K562 (cell line): ENCODE measurements at regions not wholly inside any gene's neighbourhood (a gene's known extent, or its start where the extent isn't known, plus 50 kb on each side); places are given as distances from the start of the nearest gene placed in this dataset.

ENCODE experiments used
- ATAC-seq: fragments of 200-7000 bp; cut with Tn5 transposase; 3 replicates; pipeline ENCODE4 v1.9.1; 2020; ENCODE audit warnings: moderate library complexity
- BruUV-seq: library from RNA; stranded (reverse); fragments of 400-500 nt; replicated peaks from 2 replicates; lab custom pipeline; 2021; lab: Mats Ljungman, UMichigan
- CTCF ChIA-PET: fragments of 300-600 bp; formaldehyde crosslinking; extraction: SDS; loops from one replicate; lab custom pipeline; 2021; ENCODE audit warnings: low intra/inter-chr PET ratio; lab: Yijun Ruan, JAX
- POLR2A ChIA-PET: fragments of 300-600, 350-650 bp; sonication (Branson Sonifier 250); formaldehyde crosslinking; extraction: SDS; loops from one replicate; lab custom pipeline; 2021; ENCODE audit warnings: antibody characterized with exemption, inconsistent platforms; lab: Yijun Ruan, JAX
- DNase-seq, 4 experiments: peaks; one replicate each; pipeline versions ENCODE4 v3.0.0 to v3.0.0-alpha.2; 2011 to 2018; ENCODE audit warnings: low spot score in 3 of 4, mixed read lengths in 3 of 4; ENCODE audit errors: extremely low read depth in 1 of 4
- FAIRE-seq: peaks from 2 replicates; lab custom pipeline; 2011; peaks lifted over from hg19 to GRCh38; lab: Jason Lieb, UNC
- H2AFZ ChIP-seq: 2 replicates; pipeline ENCODE4 v1.6.0; 2011; ENCODE audit warnings: low read depth, low read length, control low read depth, inconsistent platforms
- H3K27ac ChIP-seq: fragments of 200-600 bp; 3 replicates; pipeline ENCODE4 v1.8.0; 2011; ENCODE audit warnings: low read depth, mild to moderate bottlenecking, control low read depth, inconsistent platforms, low read length, moderate library complexity, mixed read lengths; ENCODE audit errors: extremely low read depth
- H3K27me3 ChIP-seq, 2 experiments: fragments of 300-600 bp in 1 of 2; 2 replicates in 1 of 2; 3 replicates in 1 of 2; pipeline versions ENCODE4 v1.6.0 to v1.8.0; 2011; ENCODE audit warnings: inconsistent platforms in 2 of 2, low read length in 2 of 2, mild to moderate bottlenecking in 1 of 2, mixed read lengths in 1 of 2, moderate library complexity in 1 of 2; ENCODE audit not compliant: control insufficient read depth in 2 of 2, insufficient read depth in 2 of 2
- H3K36me3 ChIP-seq: fragments of 300-600 bp; 3 replicates; pipeline ENCODE4 v1.8.0; 2011; ENCODE audit warnings: mild to moderate bottlenecking, low read length, inconsistent platforms; ENCODE audit not compliant: control insufficient read depth, insufficient read depth
- H3K4me1 ChIP-seq, 2 experiments: fragments of 200-600 bp in 1 of 2; replicated peaks in 1 of 2; 2 replicates in 1 of 2; 3 replicates in 1 of 2; pipeline versions ENCODE4 v1.5.1 to v1.8.0; 2011; ENCODE audit warnings: inconsistent platforms in 2 of 2, low read length in 2 of 2, mild to moderate bottlenecking in 1 of 2, mixed read lengths in 1 of 2, moderate library complexity in 1 of 2; ENCODE audit not compliant: control insufficient read depth in 2 of 2, insufficient read depth in 2 of 2
- H3K4me2 ChIP-seq: 2 replicates; pipeline ENCODE4 v1.6.1; 2011; ENCODE audit warnings: low read length, control low read depth, inconsistent platforms, mixed read lengths; ENCODE audit not compliant: insufficient read depth
- H3K4me3 ChIP-seq: fragments of 200-600 bp; sonication (generic), shearing (Covaris generic); 2 replicates; pipeline ENCODE4 v1.5.1; 2016; ENCODE audit warnings: control low read depth, inconsistent platforms
- H3K79me2 ChIP-seq: fragments of 200-600 bp; 3 replicates; pipeline ENCODE4 v1.8.0; 2011; ENCODE audit warnings: low read length, inconsistent platforms; ENCODE audit not compliant: control insufficient read depth, insufficient read depth
- H3K9ac ChIP-seq, 2 experiments: 2 replicates each; pipeline versions ENCODE4 v1.6.0 to v1.6.1; 2011; ENCODE audit warnings: low read depth in 2 of 2, low read length in 2 of 2, control low read depth in 1 of 2, inconsistent platforms in 1 of 2, mild to moderate bottlenecking in 1 of 2, mixed read lengths in 1 of 2; ENCODE audit not compliant: insufficient read depth in 1 of 2
- H3K9me1 ChIP-seq: one replicate; pipeline ENCODE4 v1.6.0; 2011; ENCODE audit warnings: inconsistent platforms, mild to moderate bottlenecking, low read length, moderate library complexity; ENCODE audit not compliant: control insufficient read depth, insufficient read depth
- H3K9me3 ChIP-seq: replicated peaks from 2 replicates; pipeline ENCODE4 v1.5.1; 2011; ENCODE audit warnings: low read depth, low read length, inconsistent platforms; ENCODE audit not compliant: control insufficient read depth, insufficient read depth
- H4K20me1 ChIP-seq: replicated peaks from 2 replicates; pipeline ENCODE4 v1.6.1; 2011; ENCODE audit warnings: low read length, inconsistent platforms, mixed read lengths; ENCODE audit not compliant: control insufficient read depth, insufficient read depth
- DPF2 ChIP-seq: fragments of 450-650 bp; IDR thresholded peaks from 2 replicates; pipeline ENCODE4 v1.6.1; 2016
- FOXK2 ChIP-seq, 2 experiments: fragments of 450-650 bp; IDR thresholded peaks in 1 of 2; conservative IDR thresholded peaks in 1 of 2; 2 replicates each; pipeline ENCODE4 v1.6.1; 2016; ENCODE audit warnings: low read depth in 2 of 2, mild to moderate bottlenecking in 1 of 2
- IRF2 ChIP-seq: sonication (generic); formaldehyde crosslinking; IDR thresholded peaks from 2 replicates; pipeline ENCODE4 v1.8.1; 2022; ENCODE audit warnings: mild to moderate bottlenecking, missing genetic modification reagents
- TRIM28 ChIP-seq: fragments of 450-650 bp; IDR thresholded peaks from 2 replicates; pipeline ENCODE4 v1.6.1; 2017
- ZNF124 ChIP-seq: sonication (generic); formaldehyde crosslinking; IDR thresholded peaks from 2 replicates; pipeline ENCODE4 v1.8.1; 2022; ENCODE audit warnings: missing genetic modification reagents
- ZNF586 ChIP-seq: fragments of 450-650 bp; formaldehyde crosslinking; conservative IDR thresholded peaks from 2 replicates; pipeline ENCODE4 v1.4.0; 2020; ENCODE audit warnings: mild to moderate bottlenecking, moderate library complexity
- WGBS: fragments of 100-300 bp; shearing (Covaris generic); methylation state at CpG from one replicate; pipeline ENCODE4 v1.1.6; 2016; ENCODE audit warnings: low coverage, mixed read lengths; ENCODE audit not compliant: insufficient coverage; ENCODE audit errors: missing lambda C conversion rate; 5-methylcytosine and 5-hydroxymethylcytosine counted together
- in situ Hi-C: fragments of 300-500 bp; cut with MboI; formaldehyde crosslinking; loops from 4 replicates; pipeline ENCODE4 v1.15.0; 2018; ENCODE audit warnings: inconsistent platforms, mixed read lengths
- intact Hi-C: fragments of 100-400 bp; cut with micrococcal nuclease; formaldehyde crosslinking; loops from 2 replicates; pipeline ENCODE4 v1.14.2; 2022
- TF ChIP-seq, protein P1 (sequence below): fragments of 200-600 bp; sonication (generic); IDR thresholded peaks from one replicate; pipeline ENCODE4 v1.6.1; 2012; ENCODE audit warnings: mild to moderate bottlenecking, low read depth, low read length, inconsistent platforms

DNA sequence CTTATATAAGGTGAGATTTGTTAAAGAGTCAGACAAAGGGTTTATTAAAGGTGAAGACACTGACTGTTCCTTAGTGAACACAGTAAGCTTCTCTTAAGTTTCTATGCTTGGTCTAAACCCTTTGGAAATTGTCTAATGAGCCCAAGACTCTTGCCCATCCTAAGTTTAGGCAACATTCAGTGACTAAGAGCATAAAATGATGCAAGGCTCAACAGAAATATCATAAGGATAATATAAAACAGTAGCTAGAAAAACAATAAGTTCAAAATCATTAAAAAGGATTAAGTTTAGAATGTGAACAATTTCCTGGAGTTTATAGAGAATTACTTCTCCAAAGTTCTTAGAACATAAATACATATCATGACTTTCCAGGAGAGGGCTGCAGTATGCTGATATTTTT, 108.9 kb upstream of the PDC start:
- CTCF ChIA-PET = no interaction called here
- Histone ChIP-seq H4K20me1 (no peaks in the 10 kb centered on the region), H3K9me1 (no peaks in the 10 kb centered on the region), H3K4me3 (no peak overlapping the region), H3K27me3 (no peaks in the 10 kb centered on the region), H3K27ac (no peak overlapping the region), H3K4me1 (no peaks in the 10 kb centered on the region), H3K4me2 (no peak overlapping the region), H3K9me3 (no peaks in the 10 kb centered on the region; the same call in 1 of the 2 replicates), H2AFZ (no peak overlapping the region), H3K9ac (no peak overlapping the region), H3K36me3 (no peaks in the 10 kb centered on the region), H3K79me2 (no peaks in the 10 kb centered on the region)
- BruUV-seq = no TSS peak
- ATAC-seq = no peak
- no peak for FAIRE-seq
- intact Hi-C loops = no loop called here
- no peak for DNase-seq
- POLR2A ChIA-PET = interaction anchor here (0.7 kb wide), 1 partner anchor 9 kb away, joined by 3 read pairs; no protein-coding TSS in a partner anchor
- TF ChIP-seq ZNF124 (CRISPR knock-in tag) (no peak), FOXK2 (conservative IDR thresholded peaks at IDR 0.05 in 1 of 2, IDR thresholded peaks at IDR 0.05 in 1 of 2; ENCODE audit: low read depth in 2 of 2) (no peak), ZNF586 (no peak), IRF2 (CRISPR knock-in tag) (no peak), DPF2 (no peak), TRIM28 (no peak)
- in situ Hi-C loops = no loop called here

DNA sequence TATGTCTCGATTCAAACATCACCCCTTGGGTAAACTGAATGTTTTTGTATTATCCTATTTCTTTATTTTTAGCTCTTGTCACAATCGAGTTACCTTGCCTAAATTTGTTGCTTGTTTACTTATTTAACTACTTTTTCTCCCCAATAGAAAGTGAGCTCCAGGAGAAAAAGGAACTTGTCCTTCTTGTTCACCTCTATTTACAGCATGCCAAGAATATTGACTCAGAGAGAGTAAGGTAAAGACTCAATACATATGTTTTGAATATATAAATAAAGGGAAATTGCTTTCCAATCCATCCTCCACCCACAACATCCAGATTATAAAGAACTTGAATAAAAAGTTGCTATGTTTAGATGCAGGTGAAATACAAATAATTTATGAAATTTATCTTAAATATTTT, 107.3 kb upstream of the PDC start:
- Histone ChIP-seq H3K4me3 (no peak overlapping the region), H3K79me2 (no peaks in the 10 kb centered on the region), H3K27ac (no peak overlapping the region), H4K20me1 (no peaks in the 10 kb centered on the region), H2AFZ (no peak overlapping the region), H3K4me1 (no peaks in the 10 kb centered on the region), H3K9me1 (no peaks in the 10 kb centered on the region), H3K9me3 (no peaks in the 10 kb centered on the region; the same call in 1 of the 2 replicates), H3K9ac (no peak overlapping the region), H3K4me2 (no peak overlapping the region), H3K36me3 (no peaks in the 10 kb centered on the region), H3K27me3 (no peaks in the 10 kb centered on the region)
- BruUV-seq = no TSS peak
- FAIRE-seq (no peak), ATAC-seq (no peak), DNase-seq (no peak)
- in situ Hi-C loops = no loop called here
- intact Hi-C loops = no loop called here
- WGBS = 0% methylated on average over 2 of the region's 2 CpGs
- POLR2A ChIA-PET = no interaction called here
- CTCF ChIA-PET = no interaction called here
- TF ChIP-seq, protein P1, sequence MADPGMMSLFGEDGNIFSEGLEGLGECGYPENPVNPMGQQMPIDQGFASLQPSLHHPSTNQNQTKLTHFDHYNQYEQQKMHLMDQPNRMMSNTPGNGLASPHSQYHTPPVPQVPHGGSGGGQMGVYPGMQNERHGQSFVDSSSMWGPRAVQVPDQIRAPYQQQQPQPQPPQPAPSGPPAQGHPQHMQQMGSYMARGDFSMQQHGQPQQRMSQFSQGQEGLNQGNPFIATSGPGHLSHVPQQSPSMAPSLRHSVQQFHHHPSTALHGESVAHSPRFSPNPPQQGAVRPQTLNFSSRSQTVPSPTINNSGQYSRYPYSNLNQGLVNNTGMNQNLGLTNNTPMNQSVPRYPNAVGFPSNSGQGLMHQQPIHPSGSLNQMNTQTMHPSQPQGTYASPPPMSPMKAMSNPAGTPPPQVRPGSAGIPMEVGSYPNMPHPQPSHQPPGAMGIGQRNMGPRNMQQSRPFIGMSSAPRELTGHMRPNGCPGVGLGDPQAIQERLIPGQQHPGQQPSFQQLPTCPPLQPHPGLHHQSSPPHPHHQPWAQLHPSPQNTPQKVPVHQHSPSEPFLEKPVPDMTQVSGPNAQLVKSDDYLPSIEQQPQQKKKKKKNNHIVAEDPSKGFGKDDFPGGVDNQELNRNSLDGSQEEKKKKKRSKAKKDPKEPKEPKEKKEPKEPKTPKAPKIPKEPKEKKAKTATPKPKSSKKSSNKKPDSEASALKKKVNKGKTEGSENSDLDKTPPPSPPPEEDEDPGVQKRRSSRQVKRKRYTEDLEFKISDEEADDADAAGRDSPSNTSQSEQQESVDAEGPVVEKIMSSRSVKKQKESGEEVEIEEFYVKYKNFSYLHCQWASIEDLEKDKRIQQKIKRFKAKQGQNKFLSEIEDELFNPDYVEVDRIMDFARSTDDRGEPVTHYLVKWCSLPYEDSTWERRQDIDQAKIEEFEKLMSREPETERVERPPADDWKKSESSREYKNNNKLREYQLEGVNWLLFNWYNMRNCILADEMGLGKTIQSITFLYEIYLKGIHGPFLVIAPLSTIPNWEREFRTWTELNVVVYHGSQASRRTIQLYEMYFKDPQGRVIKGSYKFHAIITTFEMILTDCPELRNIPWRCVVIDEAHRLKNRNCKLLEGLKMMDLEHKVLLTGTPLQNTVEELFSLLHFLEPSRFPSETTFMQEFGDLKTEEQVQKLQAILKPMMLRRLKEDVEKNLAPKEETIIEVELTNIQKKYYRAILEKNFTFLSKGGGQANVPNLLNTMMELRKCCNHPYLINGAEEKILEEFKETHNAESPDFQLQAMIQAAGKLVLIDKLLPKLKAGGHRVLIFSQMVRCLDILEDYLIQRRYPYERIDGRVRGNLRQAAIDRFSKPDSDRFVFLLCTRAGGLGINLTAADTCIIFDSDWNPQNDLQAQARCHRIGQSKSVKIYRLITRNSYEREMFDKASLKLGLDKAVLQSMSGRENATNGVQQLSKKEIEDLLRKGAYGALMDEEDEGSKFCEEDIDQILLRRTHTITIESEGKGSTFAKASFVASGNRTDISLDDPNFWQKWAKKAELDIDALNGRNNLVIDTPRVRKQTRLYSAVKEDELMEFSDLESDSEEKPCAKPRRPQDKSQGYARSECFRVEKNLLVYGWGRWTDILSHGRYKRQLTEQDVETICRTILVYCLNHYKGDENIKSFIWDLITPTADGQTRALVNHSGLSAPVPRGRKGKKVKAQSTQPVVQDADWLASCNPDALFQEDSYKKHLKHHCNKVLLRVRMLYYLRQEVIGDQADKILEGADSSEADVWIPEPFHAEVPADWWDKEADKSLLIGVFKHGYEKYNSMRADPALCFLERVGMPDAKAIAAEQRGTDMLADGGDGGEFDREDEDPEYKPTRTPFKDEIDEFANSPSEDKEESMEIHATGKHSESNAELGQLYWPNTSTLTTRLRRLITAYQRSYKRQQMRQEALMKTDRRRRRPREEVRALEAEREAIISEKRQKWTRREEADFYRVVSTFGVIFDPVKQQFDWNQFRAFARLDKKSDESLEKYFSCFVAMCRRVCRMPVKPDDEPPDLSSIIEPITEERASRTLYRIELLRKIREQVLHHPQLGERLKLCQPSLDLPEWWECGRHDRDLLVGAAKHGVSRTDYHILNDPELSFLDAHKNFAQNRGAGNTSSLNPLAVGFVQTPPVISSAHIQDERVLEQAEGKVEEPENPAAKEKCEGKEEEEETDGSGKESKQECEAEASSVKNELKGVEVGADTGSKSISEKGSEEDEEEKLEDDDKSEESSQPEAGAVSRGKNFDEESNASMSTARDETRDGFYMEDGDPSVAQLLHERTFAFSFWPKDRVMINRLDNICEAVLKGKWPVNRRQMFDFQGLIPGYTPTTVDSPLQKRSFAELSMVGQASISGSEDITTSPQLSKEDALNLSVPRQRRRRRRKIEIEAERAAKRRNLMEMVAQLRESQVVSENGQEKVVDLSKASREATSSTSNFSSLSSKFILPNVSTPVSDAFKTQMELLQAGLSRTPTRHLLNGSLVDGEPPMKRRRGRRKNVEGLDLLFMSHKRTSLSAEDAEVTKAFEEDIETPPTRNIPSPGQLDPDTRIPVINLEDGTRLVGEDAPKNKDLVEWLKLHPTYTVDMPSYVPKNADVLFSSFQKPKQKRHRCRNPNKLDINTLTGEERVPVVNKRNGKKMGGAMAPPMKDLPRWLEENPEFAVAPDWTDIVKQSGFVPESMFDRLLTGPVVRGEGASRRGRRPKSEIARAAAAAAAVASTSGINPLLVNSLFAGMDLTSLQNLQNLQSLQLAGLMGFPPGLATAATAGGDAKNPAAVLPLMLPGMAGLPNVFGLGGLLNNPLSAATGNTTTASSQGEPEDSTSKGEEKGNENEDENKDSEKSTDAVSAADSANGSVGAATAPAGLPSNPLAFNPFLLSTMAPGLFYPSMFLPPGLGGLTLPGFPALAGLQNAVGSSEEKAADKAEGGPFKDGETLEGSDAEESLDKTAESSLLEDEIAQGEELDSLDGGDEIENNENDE = no peak
